ENCODE measurements at regions not wholly inside any gene's neighbourhood (a gene's known extent, or its start where the extent isn't known, plus 50 kb on each side); places are given as distances from the start of the nearest gene placed in this dataset.

- H3K4me3 ChIP-seq (ENCODE audit: low read depth, low read length): no peak overlapping the region
- no peak for DNase-seq (ENCODE audit: low read depth)
- no peak for TF ChIP-seq CTCF (IDR thresholded peaks at IDR 0.05; ENCODE audit: insufficient read depth, low read length)
Measured at GRCh38 chr4:188854436-188854835, 715.2 kb downstream of the TRIML1 start.

GRCh38 chr4:188858696-188859095 lies 719.5 kb downstream of the TRIML1 start:
- TF ChIP-seq CTCF (IDR thresholded peaks at IDR 0.05; ENCODE audit: insufficient read depth, low read length): no peak
- no peak for DNase-seq (ENCODE audit: low read depth)
- no peak overlapping the region for H3K4me3 ChIP-seq (ENCODE audit: low read depth, low read length)

GRCh38 chr4:188864741-188865140 lies 725.5 kb downstream of the TRIML1 start:
- H3K4me3 ChIP-seq (ENCODE audit: low read depth, low read length): no peak overlapping the region
- no peak for TF ChIP-seq CTCF (IDR thresholded peaks at IDR 0.05; ENCODE audit: insufficient read depth, low read length)
- no peak for DNase-seq (ENCODE audit: low read depth)

- no peak for TF ChIP-seq CTCF (IDR thresholded peaks at IDR 0.05; ENCODE audit: insufficient read depth, low read length)
- DNase-seq (ENCODE audit: low read depth): no peak
- H3K4me3 ChIP-seq (ENCODE audit: low read depth, low read length): no peak overlapping the region
Measured at GRCh38 chr4:188867796-188868195, 728.6 kb downstream of the TRIML1 start.

GRCh38 chr4:188869581-188869980 lies 730.3 kb downstream of the TRIML1 start:
- no peak for TF ChIP-seq CTCF (IDR thresholded peaks at IDR 0.05; ENCODE audit: insufficient read depth, low read length)
- no peak overlapping the region for H3K4me3 ChIP-seq (ENCODE audit: low read depth, low read length)
- no peak for DNase-seq (ENCODE audit: low read depth)

- DNase-seq (ENCODE audit: low read depth): no peak
- no peak overlapping the region for H3K4me3 ChIP-seq (ENCODE audit: low read depth, low read length)
- no peak for TF ChIP-seq CTCF (IDR thresholded peaks at IDR 0.05; ENCODE audit: insufficient read depth, low read length)
Measured at GRCh38 chr4:188872809-188873208, 733.6 kb downstream of the TRIML1 start.

- DNase-seq (ENCODE audit: low read depth): no peak
- no peak for TF ChIP-seq CTCF (IDR thresholded peaks at IDR 0.05; ENCODE audit: insufficient read depth, low read length)
- H3K4me3 ChIP-seq (ENCODE audit: low read depth, low read length): no peak overlapping the region
Measured at GRCh38 chr4:188876881-188877280, 737.6 kb downstream of the TRIML1 start.
